Right lobe of liver (tissue), 6 donors: ENCODE measurements at regions not wholly inside any gene's neighbourhood (a gene's known extent, or its start where the extent isn't known, plus 50 kb on each side); places are given as distances from the start of the nearest gene placed in this dataset.

Experiments used
- ATAC-seq, 4 donors: fragments of 200-7000 bp; cut with Tn5 transposase; one replicate each; pipeline ENCODE4 v1.9.1; 2020; ENCODE audit warnings: mild to moderate bottlenecking in 4 of 4, moderate library complexity in 4 of 4
- DNase-seq, 3 donors: peaks; one replicate each; pipeline ENCODE4 v3.0.0-alpha.2; 2020
- H3K27ac ChIP-seq, 3 donors: fragments of 200-600 bp; one replicate each; pipeline ENCODE4 v1.8.0; 2022
- H3K27me3 ChIP-seq, 2 donors: fragments of 200-600 bp; one replicate each; pipeline ENCODE4 v1.8.0; 2022
- H3K36me3 ChIP-seq, 4 donors: fragments of 200-600 bp; sonication (generic) in 1 of 4; one replicate each; pipeline versions ENCODE4 v1.5.1 to v1.8.0; 2017 to 2022; ENCODE audit warnings: control low read depth in 1 of 4
- H3K4me1 ChIP-seq, 4 donors: fragments of 200-600 bp; sonication (generic) in 1 of 4; one replicate each; pipeline versions ENCODE4 v1.5.1 to v1.8.0; 2017 to 2022; ENCODE audit warnings: control low read depth in 1 of 4
- H3K4me3 ChIP-seq, 3 donors: fragments of 200-600 bp; one replicate each; pipeline ENCODE4 v1.8.0; 2022
- H3K9me3 ChIP-seq, 4 donors: fragments of 200-600 bp; sonication (generic) in 1 of 4; one replicate each; pipeline versions ENCODE4 v1.5.1 to v1.8.0; 2017 to 2022; ENCODE audit warnings: control low read depth in 1 of 4
- CTCF ChIP-seq, 4 donors: fragments of 200-600 bp in 3 of 4; fragments of 450-650 bp in 1 of 4; IDR thresholded peaks; one replicate each; pipeline versions ENCODE4 v1.5.1 to v1.8.0; 2016 to 2022; ENCODE audit warnings: antibody characterized with exemption in 4 of 4, mild to moderate bottlenecking in 2 of 4
- POLR2A ChIP-seq: fragments of 450-650 bp; IDR thresholded peaks from one replicate; pipeline ENCODE4 v1.6.1; 2017; ENCODE audit warnings: antibody characterized with exemption, mild to moderate bottlenecking
- WGBS: methylation state at CpG from one replicate; pipeline ENCODE4 v1.1.6; 2018; ENCODE audit warnings: low coverage, low lambda C conversion rate; ENCODE audit not compliant: insufficient coverage; ENCODE audit errors: missing lambda C conversion rate; 5-methylcytosine and 5-hydroxymethylcytosine counted together
- intact Hi-C, 2 donors: fragments of 100-400 bp; cut with DNase I; formaldehyde crosslinking; loops; one replicate each; pipeline versions ENCODE4 v1.11.2 to v1.14.1; 2022
- donor health status: DM: no; HTN: yes; CAD: no.
- donor health status: DM: no; HTN: no; CAD: no.
- donor health status: DM: no; HTN: no; CAD: no.
- donor health status: DM: no; HTN: yes; CAD: no.
- donor health status: DM: no; HTN: yes; CAD: no.

DNA sequence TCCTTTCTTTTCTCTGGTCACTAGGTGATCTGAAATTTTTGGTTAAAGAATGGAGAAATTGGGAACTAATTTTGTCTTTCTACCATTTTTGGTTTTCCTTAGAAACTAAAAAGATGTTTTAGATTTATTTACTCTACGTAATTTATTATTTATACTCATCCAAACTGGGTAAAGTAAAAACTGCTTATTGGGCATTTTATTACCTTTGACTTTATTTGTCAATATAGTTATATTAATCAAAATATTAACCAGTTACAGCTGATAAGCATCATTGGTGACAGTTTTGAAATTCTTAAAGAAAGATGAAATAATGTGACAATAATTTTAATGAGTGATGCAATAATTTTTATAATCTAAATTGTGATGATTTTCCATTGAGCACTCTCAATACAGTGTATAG is 502.0 kb upstream of the RAG2 start:
- H3K9me3 ChIP-seq = no peaks in the 10 kb centered on the region
- H3K4me1 ChIP-seq = no peaks in the 10 kb centered on the region
- H3K36me3 ChIP-seq = no peaks in the 10 kb centered on the region
- DNase-seq = no peak
- ATAC-seq = no peak
- TF ChIP-seq POLR2A (no peak), CTCF (IDR thresholded peaks at IDR 0.05) (no peak)
- no peak overlapping the region for H3K4me3 ChIP-seq
- intact Hi-C loops = no loop called here
- WGBS = 30% methylated on average over 1 of the region's 1 CpG
- H3K27me3 ChIP-seq = no peaks in the 10 kb centered on the region
- H3K27ac ChIP-seq = no peak overlapping the region

DNA sequence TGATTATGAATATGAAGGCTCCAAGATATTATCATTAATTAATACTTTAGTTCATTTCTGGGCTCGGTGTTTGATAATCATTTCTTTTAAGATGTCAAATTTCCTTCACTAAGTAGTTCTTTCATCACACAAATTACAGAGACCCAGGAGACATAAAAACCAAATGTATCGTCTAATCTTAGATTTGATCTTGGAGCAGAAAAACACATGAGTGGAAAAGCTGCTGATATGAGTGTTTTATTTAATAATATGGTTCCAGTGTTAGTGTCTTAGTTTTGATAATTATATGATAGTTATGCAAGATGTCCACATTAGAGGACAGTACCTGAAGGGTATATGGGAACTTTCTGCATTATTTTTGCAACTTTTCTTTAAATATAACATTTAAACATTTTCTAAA is 494.5 kb upstream of the RAG2 start:
- Histone ChIP-seq H3K4me1 (no peaks in the 10 kb centered on the region), H3K36me3 (no peaks in the 10 kb centered on the region), H3K27me3 (no peaks in the 10 kb centered on the region), H3K4me3 (no peak overlapping the region), H3K27ac (no peak overlapping the region), H3K9me3 (no peaks in the 10 kb centered on the region)
- intact Hi-C loops = no loop called here
- DNase-seq = no peak
- no peak for ATAC-seq
- TF ChIP-seq CTCF (IDR thresholded peaks at IDR 0.05) (no peak), POLR2A (no peak)
- WGBS = 44% methylated on average over 2 of the region's 2 CpGs

GRCh38 chr11:37089439-37089838 is 491.4 kb upstream of the RAG2 start:
- H3K36me3 ChIP-seq = no peaks in the 10 kb centered on the region
- H3K4me3 ChIP-seq = no peak overlapping the region
- intact Hi-C loops = no loop called here
- no peak overlapping the region for H3K27ac ChIP-seq
- H3K9me3 ChIP-seq = no peaks in the 10 kb centered on the region
- no peak for DNase-seq
- TF ChIP-seq POLR2A (no peak), CTCF (IDR thresholded peaks at IDR 0.05) (no peak)
- H3K27me3 ChIP-seq = no peaks in the 10 kb centered on the region
- no peaks in the 10 kb centered on the region for H3K4me1 ChIP-seq
- no peak for ATAC-seq

GRCh38 chr11:37088573-37088910 is 490.5 kb upstream of the RAG2 start:
- no peak overlapping the region for H3K27ac ChIP-seq
- H3K4me1 ChIP-seq = no peaks in the 10 kb centered on the region
- no peaks in the 10 kb centered on the region for H3K9me3 ChIP-seq
- no peaks in the 10 kb centered on the region for H3K36me3 ChIP-seq
- intact Hi-C loops = no loop called here
- TF ChIP-seq POLR2A = no peak
- TF ChIP-seq CTCF (IDR thresholded peaks at IDR 0.05) = no peak
- ATAC-seq (no peak), DNase-seq (no peak)
- H3K27me3 ChIP-seq = no peaks in the 10 kb centered on the region
- H3K4me3 ChIP-seq = no peak overlapping the region

DNA sequence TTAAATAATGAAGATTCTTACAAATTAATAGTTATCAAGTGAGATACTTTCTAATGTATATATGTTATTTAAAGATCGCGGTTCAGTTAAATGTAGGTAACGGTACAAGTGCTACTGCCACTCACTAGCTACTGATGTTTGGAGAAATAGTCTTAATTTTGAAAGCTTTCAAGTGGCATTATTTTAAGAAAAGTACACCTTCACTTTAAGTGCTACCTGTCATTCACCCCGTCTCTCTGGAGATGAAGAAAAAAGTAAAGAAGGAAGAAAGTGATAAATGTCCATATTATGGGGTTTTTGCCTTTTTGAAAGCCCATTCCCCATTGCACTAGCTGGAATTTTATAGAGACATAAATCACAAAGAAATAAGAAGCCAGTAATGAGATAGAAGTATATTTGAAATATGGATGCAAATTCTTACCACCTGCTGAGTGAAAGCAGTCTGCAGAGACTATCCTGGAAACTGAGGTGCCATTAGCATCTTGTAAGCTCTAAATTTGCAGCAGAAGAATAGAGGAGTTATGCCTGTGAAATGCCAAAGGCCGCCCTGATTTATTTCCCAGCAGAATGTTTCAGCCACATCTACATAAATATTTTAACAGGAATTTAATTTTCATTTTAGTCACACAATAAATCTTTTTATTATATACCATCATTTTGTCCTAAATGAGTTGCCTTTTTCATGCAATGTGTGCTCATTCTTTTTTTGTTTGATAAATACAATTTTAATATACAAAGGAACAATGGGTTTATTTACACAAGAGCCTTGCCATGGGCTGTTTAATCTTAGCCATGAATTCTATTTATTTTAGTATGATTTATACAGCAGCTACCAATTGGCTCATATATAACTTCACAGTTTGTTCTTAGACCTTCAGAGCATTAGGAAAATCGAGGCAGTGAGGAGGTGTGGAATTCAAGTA is 489.9 kb upstream of the RAG2 start:
- Histone ChIP-seq H3K9me3 (no peaks in the 10 kb centered on the region), H3K36me3 (no peaks in the 10 kb centered on the region), H3K27me3 (no peaks in the 10 kb centered on the region), H3K27ac (no peak overlapping the region), H3K4me3 (no peak overlapping the region), H3K4me1 (no peaks in the 10 kb centered on the region)
- ATAC-seq = no peak
- TF ChIP-seq POLR2A (no peak), CTCF (IDR thresholded peaks at IDR 0.05) (no peak)
- DNase-seq = no peak
- intact Hi-C loops = no loop called here
- WGBS = 63% methylated on average over 6 of the region's 6 CpGs
